ENCODE measurements at regions not wholly inside any gene's neighbourhood (a gene's known extent, or its start where the extent isn't known, plus 50 kb on each side); places are given as distances from the start of the nearest gene placed in this dataset.

- TF ChIP-seq POLR2AphosphoS5 (IDR thresholded peaks at IDR 0.05; ENCODE audit: low read depth, low read length) (no peak), TAF1 (IDR thresholded peaks at IDR 0.05; ENCODE audit: borderline replicate concordance, low read depth, low read length) (no peak), POLR2A (IDR thresholded peaks at IDR 0.05; ENCODE audit: low read depth, low read length) (no peak)
- FAIRE-seq (no peak), DNase-seq (ENCODE audit: insufficient read length) (no peak)
Observed at GRCh38 chr18:79625924-79626561, 53.6 kb upstream of the CTDP1 start.

DNA sequence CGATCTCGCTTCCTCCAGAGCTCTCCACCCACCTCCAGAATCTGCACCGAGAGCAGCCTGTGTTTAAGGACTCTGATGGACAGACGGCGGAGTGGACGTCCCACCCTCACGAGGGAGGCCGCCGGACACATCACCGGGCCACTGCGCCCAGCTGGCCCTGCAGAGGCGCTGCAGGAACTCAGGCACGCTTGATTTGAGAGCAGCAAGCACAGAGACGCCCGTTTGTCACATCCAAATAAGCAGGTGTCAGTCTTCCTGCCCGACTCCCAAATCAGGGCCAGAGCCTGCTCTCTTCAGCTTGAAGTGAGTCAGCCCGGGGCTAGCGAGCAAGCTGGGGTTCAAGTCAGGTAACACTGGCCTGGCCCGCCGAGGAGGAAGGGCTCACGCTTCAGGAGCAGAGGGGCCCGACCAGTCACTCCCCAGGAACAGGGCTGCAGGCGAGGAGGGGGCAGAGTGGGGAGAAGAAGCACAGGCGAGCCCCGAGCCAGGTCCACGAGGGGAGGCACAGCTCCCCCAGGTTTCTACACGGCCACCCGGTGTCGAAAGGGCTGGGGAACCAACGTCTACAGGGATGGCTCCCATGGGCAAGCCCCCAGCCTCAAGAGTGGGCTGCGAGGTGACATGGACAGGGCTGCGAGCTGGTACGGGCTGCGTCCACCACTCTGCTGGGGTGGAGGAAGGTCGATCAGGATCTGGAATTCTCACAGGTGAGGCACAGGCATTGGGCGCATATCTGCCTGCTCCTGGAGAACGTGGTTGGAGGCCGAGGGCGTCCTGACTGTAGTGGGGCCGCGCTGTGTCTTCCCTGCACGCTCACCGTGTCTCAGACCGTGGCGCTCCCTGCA lies 52.5 kb upstream of the CTDP1 start:
- DNase-seq (ENCODE audit: insufficient read length) (no peak), FAIRE-seq (no peak)
- no peak for TF ChIP-seq POLR2A (IDR thresholded peaks at IDR 0.05; ENCODE audit: low read depth, low read length)

GRCh38 chr18:79627750-79628294 lies 51.8 kb upstream of the CTDP1 start:
- TF ChIP-seq POLR2A (IDR thresholded peaks at IDR 0.05; ENCODE audit: low read depth, low read length) = no peak
- TF ChIP-seq TAF1 (IDR thresholded peaks at IDR 0.05; ENCODE audit: borderline replicate concordance, low read depth, low read length) = no peak
- TF ChIP-seq POLR2AphosphoS5 (IDR thresholded peaks at IDR 0.05; ENCODE audit: low read depth, low read length) = no peak
- DNase-seq (ENCODE audit: insufficient read length) (no peak), FAIRE-seq (no peak)

- TF ChIP-seq POLR2A (IDR thresholded peaks at IDR 0.05; ENCODE audit: low read depth, low read length) = no peak
- TF ChIP-seq TAF1 (IDR thresholded peaks at IDR 0.05; ENCODE audit: borderline replicate concordance, low read depth, low read length) = no peak
- no peak for TF ChIP-seq POLR2AphosphoS5 (IDR thresholded peaks at IDR 0.05; ENCODE audit: low read depth, low read length)
- no peak for FAIRE-seq
- no peak for DNase-seq (ENCODE audit: insufficient read length)
Observed at GRCh38 chr18:79628416-79629248, 51.0 kb upstream of the CTDP1 start.

- FAIRE-seq (no peak), DNase-seq (ENCODE audit: insufficient read length) (no peak)
Observed at GRCh38 chr18:79629249-79629558, 50.4 kb upstream of the CTDP1 start.

GRCh38 chr18:79629606-79630005 lies 50.0 kb upstream of the CTDP1 start:
- TF ChIP-seq POLR2AphosphoS5 (IDR thresholded peaks at IDR 0.05; ENCODE audit: low read depth, low read length) (no peak), POLR2A (IDR thresholded peaks at IDR 0.05; ENCODE audit: low read depth, low read length) (no peak), TAF1 (IDR thresholded peaks at IDR 0.05; ENCODE audit: borderline replicate concordance, low read depth, low read length) (no peak)
- DNase-seq (ENCODE audit: insufficient read length) = no peak
- no peak for FAIRE-seq

More at GRCh38 chr18:79629249-79629558, 50.4 kb upstream of the CTDP1 start:
- no peak for TF ChIP-seq POLR2AphosphoS5 (IDR thresholded peaks at IDR 0.05; ENCODE audit: low read depth, low read length)
- TF ChIP-seq POLR2A (IDR thresholded peaks at IDR 0.05; ENCODE audit: low read depth, low read length) = no peak
- no peak for TF ChIP-seq TAF1 (IDR thresholded peaks at IDR 0.05; ENCODE audit: borderline replicate concordance, low read depth, low read length)

Measured in GM12892 (cell line).